ENCODE measurements at regions not wholly inside any gene's neighbourhood (a gene's known extent, or its start where the extent isn't known, plus 50 kb on each side); places are given as distances from the start of the nearest gene placed in this dataset.

GRCh38 chr4:62548108-62548524 is 1348.0 kb downstream of the ADGRL3 start:
- H3K79me2 ChIP-seq = no peaks in the 10 kb centered on the region
- no peaks in the 10 kb centered on the region for H3K9me2 ChIP-seq (replicated peaks; ENCODE audit: insufficient read depth)
- no peaks in the 10 kb centered on the region for H3K4me1 ChIP-seq (ENCODE audit: insufficient read depth)
- TF ChIP-seq EZH2phosphoT487 (IDR thresholded peaks at IDR 0.05; ENCODE audit: low read depth, severe bottlenecking, unreplicated experiment) (no peak), EZH2 (IDR thresholded peaks at IDR 0.05; ENCODE audit: borderline replicate concordance) (no peak), CTCF (IDR thresholded peaks at IDR 0.05; ENCODE audit: poor library complexity) (no peak)
- H3K4me2 ChIP-seq = no peak overlapping the region
- H3K4me3 ChIP-seq = no peak overlapping the region
- no peaks in the 10 kb centered on the region for H3K9me3 ChIP-seq (ENCODE audit: low read depth)
- WGBS (ENCODE audit: low lambda C conversion rate, missing lambda C conversion rate) = 73% methylated on average over 13 of the region's 13 CpGs
- H3K27ac ChIP-seq = no peak overlapping the region
- no peaks in the 10 kb centered on the region for H4K20me1 ChIP-seq (ENCODE audit: insufficient read depth, poor library complexity, severe bottlenecking)
- H3K27me3 ChIP-seq = no peaks in the 10 kb centered on the region
- no peak for DNase-seq (ENCODE audit: low spot score)
- no peaks in the 10 kb centered on the region for H3K36me3 ChIP-seq (replicated peaks; ENCODE audit: insufficient read depth, low read depth)
- H2AFZ ChIP-seq = no peak overlapping the region

- whole genome bisulfite sequencing (ENCODE audit: low lambda C conversion rate, missing lambda C conversion rate) = 86% methylated on average over 3 of the region's 3 CpGs
- Histone ChIP-seq H3K27ac (no peak overlapping the region), H2AFZ (no peak overlapping the region), H3K79me2 (no peaks in the 10 kb centered on the region), H3K9me3 (ENCODE audit: low read depth) (no peaks in the 10 kb centered on the region), H3K36me3 (replicated peaks; ENCODE audit: insufficient read depth, low read depth) (no peaks in the 10 kb centered on the region), H3K9me2 (replicated peaks; ENCODE audit: insufficient read depth) (no peaks in the 10 kb centered on the region), H4K20me1 (ENCODE audit: insufficient read depth, poor library complexity, severe bottlenecking) (no peaks in the 10 kb centered on the region), H3K4me3 (no peak overlapping the region), H3K27me3 (no peaks in the 10 kb centered on the region), H3K4me1 (ENCODE audit: insufficient read depth) (no peaks in the 10 kb centered on the region), H3K4me2 (no peak overlapping the region)
- TF ChIP-seq EZH2phosphoT487 (IDR thresholded peaks at IDR 0.05; ENCODE audit: low read depth, severe bottlenecking, unreplicated experiment) (no peak), CTCF (IDR thresholded peaks at IDR 0.05; ENCODE audit: poor library complexity) (no peak), EZH2 (IDR thresholded peaks at IDR 0.05; ENCODE audit: borderline replicate concordance) (no peak)
- DNase-seq (ENCODE audit: low spot score) = no peak
These were observed 1344.3 kb downstream of the ADGRL3 start for GRCh38 chr4:62544428-62544827.

GRCh38 chr4:62543002-62543401 is 1342.9 kb downstream of the ADGRL3 start:
- Histone ChIP-seq H3K79me2 (no peaks in the 10 kb centered on the region), H3K4me2 (no peak overlapping the region), H3K9me3 (ENCODE audit: low read depth) (no peaks in the 10 kb centered on the region), H3K27ac (no peak overlapping the region), H4K20me1 (ENCODE audit: insufficient read depth, poor library complexity, severe bottlenecking) (no peaks in the 10 kb centered on the region), H3K4me3 (no peak overlapping the region), H3K9me2 (replicated peaks; ENCODE audit: insufficient read depth) (no peaks in the 10 kb centered on the region), H3K4me1 (ENCODE audit: insufficient read depth) (no peaks in the 10 kb centered on the region), H3K36me3 (replicated peaks; ENCODE audit: insufficient read depth, low read depth) (no peaks in the 10 kb centered on the region), H2AFZ (no peak overlapping the region), H3K27me3 (no peaks in the 10 kb centered on the region)
- TF ChIP-seq EZH2 (IDR thresholded peaks at IDR 0.05; ENCODE audit: borderline replicate concordance) = no peak
- TF ChIP-seq CTCF (IDR thresholded peaks at IDR 0.05; ENCODE audit: poor library complexity) = no peak
- TF ChIP-seq EZH2phosphoT487 (IDR thresholded peaks at IDR 0.05; ENCODE audit: low read depth, severe bottlenecking, unreplicated experiment) = no peak
- WGBS (ENCODE audit: low lambda C conversion rate, missing lambda C conversion rate) = 98% methylated on average over 2 of the region's 2 CpGs
- DNase-seq (ENCODE audit: low spot score) = no peak

- Histone ChIP-seq H4K20me1 (ENCODE audit: insufficient read depth, poor library complexity, severe bottlenecking) (no peaks in the 10 kb centered on the region), H3K36me3 (replicated peaks; ENCODE audit: insufficient read depth, low read depth) (no peaks in the 10 kb centered on the region), H3K9me2 (replicated peaks; ENCODE audit: insufficient read depth) (no peaks in the 10 kb centered on the region), H3K4me3 (no peak overlapping the region), H3K27me3 (no peaks in the 10 kb centered on the region), H3K4me2 (no peak overlapping the region), H2AFZ (no peak overlapping the region), H3K27ac (no peak overlapping the region), H3K9me3 (ENCODE audit: low read depth) (no peaks in the 10 kb centered on the region), H3K4me1 (ENCODE audit: insufficient read depth) (no peaks in the 10 kb centered on the region), H3K79me2 (no peaks in the 10 kb centered on the region)
- TF ChIP-seq EZH2phosphoT487 (IDR thresholded peaks at IDR 0.05; ENCODE audit: low read depth, severe bottlenecking, unreplicated experiment) (no peak), CTCF (IDR thresholded peaks at IDR 0.05; ENCODE audit: poor library complexity) (no peak), EZH2 (IDR thresholded peaks at IDR 0.05; ENCODE audit: borderline replicate concordance) (no peak)
- no peak for DNase-seq (ENCODE audit: low spot score)
These were observed 1333.4 kb downstream of the ADGRL3 start for GRCh38 chr4:62533573-62533972.
